ENCODE measurements at regions not wholly inside any gene's neighbourhood (a gene's known extent, or its start where the extent isn't known, plus 50 kb on each side); places are given as distances from the start of the nearest gene placed in this dataset.
A peak's percentile ranks its signal among the peaks of the same experiment; 100 is the strongest.
"Not testable (repeated sequence)": the region's sequence is repeated elsewhere in the genome, so short reads cannot be mapped to it uniquely, and the experiment has no call there.

GRCh38 chr21:38913120-38913892 lies 107.6 kb downstream of the ETS2 start:
- DNase-seq (ENCODE audit: extremely low read depth in 1 of 11, low read depth in 9 of 11, low spot score in 4 of 11) = peak in 9 of 11 donors; percentile 56 to 73 (median 60)

GRCh38 chr21:38912789-38913119 lies 107.0 kb downstream of the ETS2 start:
- no peak for DNase-seq (ENCODE audit: extremely low read depth in 1 of 11, low read depth in 9 of 11, low spot score in 4 of 11)

GRCh38 chr21:38912102-38912629 lies 106.4 kb downstream of the ETS2 start:
- DNase-seq (ENCODE audit: extremely low read depth in 1 of 11, low read depth in 9 of 11, low spot score in 4 of 11) = no peak

- DNase-seq (ENCODE audit: extremely low read depth in 1 of 11, low read depth in 9 of 11, low spot score in 4 of 11) = no peak
Measured at GRCh38 chr21:38911484-38912101, 105.9 kb downstream of the ETS2 start.

GRCh38 chr21:38910390-38911067 lies 104.8 kb downstream of the ETS2 start:
- no peak for DNase-seq (ENCODE audit: extremely low read depth in 1 of 11, low read depth in 9 of 11, low spot score in 4 of 11)

- DNase-seq (ENCODE audit: extremely low read depth in 1 of 11, low read depth in 9 of 11, low spot score in 4 of 11) = no peak
Measured at GRCh38 chr21:38909929-38910328, 104.2 kb downstream of the ETS2 start.

- no peak for DNase-seq (ENCODE audit: extremely low read depth in 1 of 11, low read depth in 9 of 11, low spot score in 4 of 11)
Measured at GRCh38 chr21:38909109-38909508, 103.4 kb downstream of the ETS2 start.

- DNase-seq (ENCODE audit: extremely low read depth in 1 of 11, low read depth in 9 of 11, low spot score in 4 of 11) = no peak
Measured at GRCh38 chr21:38908537-38908936, 102.8 kb downstream of the ETS2 start.

GRCh38 chr21:38905752-38906151 lies 100.0 kb downstream of the ETS2 start:
- peak in 9 of 11 donors; percentile 59 to 81 (median 70) for DNase-seq (ENCODE audit: extremely low read depth in 1 of 11, low read depth in 9 of 11, low spot score in 4 of 11)

- no peak for DNase-seq (ENCODE audit: extremely low read depth in 1 of 11, low read depth in 9 of 11, low spot score in 4 of 11)
Measured at GRCh38 chr21:38905328-38905727, 99.6 kb downstream of the ETS2 start.

- no peak for DNase-seq (ENCODE audit: extremely low read depth in 1 of 11, low read depth in 9 of 11, low spot score in 4 of 11)
Measured at GRCh38 chr21:38903690-38904139, 98.0 kb downstream of the ETS2 start.

GRCh38 chr21:38902608-38903445 lies 97.1 kb downstream of the ETS2 start:
- no peak for DNase-seq (ENCODE audit: extremely low read depth in 1 of 11, low read depth in 9 of 11, low spot score in 4 of 11)

GRCh38 chr21:38900499-38900898 lies 94.8 kb downstream of the ETS2 start:
- DNase-seq (ENCODE audit: extremely low read depth in 1 of 11, low read depth in 9 of 11, low spot score in 4 of 11) = no peak

GRCh38 chr21:38899985-38900384 lies 94.3 kb downstream of the ETS2 start:
- not testable (repeated sequence) for DNase-seq (ENCODE audit: extremely low read depth in 1 of 11, low read depth in 9 of 11, low spot score in 4 of 11)

GRCh38 chr21:38899277-38899947 lies 93.7 kb downstream of the ETS2 start:
- no peak for DNase-seq (ENCODE audit: extremely low read depth in 1 of 11, low read depth in 9 of 11, low spot score in 4 of 11)

- DNase-seq (ENCODE audit: extremely low read depth in 1 of 11, low read depth in 9 of 11, low spot score in 4 of 11) = no peak
Measured at GRCh38 chr21:38898422-38899096, 92.8 kb downstream of the ETS2 start.

GRCh38 chr21:38897532-38898421 lies 92.0 kb downstream of the ETS2 start:
- no peak for DNase-seq (ENCODE audit: extremely low read depth in 1 of 11, low read depth in 9 of 11, low spot score in 4 of 11)
